GM23248 (cell line): ENCODE measurements at regions not wholly inside any gene's neighbourhood (a gene's known extent, or its start where the extent isn't known, plus 50 kb on each side); places are given as distances from the start of the nearest gene placed in this dataset.

Source experiments
- DNase-seq: peaks from one replicate; pipeline ENCODE4 v3.0.0-alpha.2; 2015
- H2AFZ ChIP-seq: fragments of 200-600 bp; sonication (generic); 2 replicates; pipeline ENCODE4 v1.6.1; 2016; ENCODE audit warnings: antibody characterized with exemption
- H3F3A ChIP-seq: fragments of 200-600 bp; sonication (generic); 2 replicates; pipeline ENCODE4 v1.6.1; 2016; ENCODE audit warnings: mild to moderate bottlenecking, antibody characterized with exemption, mixed run types; ENCODE audit not compliant: insufficient read depth
- H3K27ac ChIP-seq: fragments of 200-600 bp; sonication (generic); 2 replicates; pipeline ENCODE4 v1.5.1; 2016; ENCODE audit warnings: mild to moderate bottlenecking
- H3K27me3 ChIP-seq: fragments of 200-600 bp; sonication (generic); replicated peaks from 2 replicates; pipeline ENCODE4 v1.6.1; 2016; ENCODE audit warnings: mild to moderate bottlenecking; ENCODE audit not compliant: insufficient read depth
- H3K36me3 ChIP-seq: fragments of 200-600 bp; sonication (generic); 2 replicates; pipeline ENCODE4 v1.6.1; 2016; ENCODE audit warnings: low read depth, mild to moderate bottlenecking
- H3K4me1 ChIP-seq: fragments of 200-600 bp; sonication (generic); 2 replicates; pipeline ENCODE4 v1.6.1; 2016; ENCODE audit warnings: mild to moderate bottlenecking; ENCODE audit not compliant: insufficient read depth
- H3K4me2 ChIP-seq: fragments of 200-600 bp; sonication (generic); one replicate; pipeline ENCODE4 v1.6.1; 2016; ENCODE audit warnings: mild to moderate bottlenecking; ENCODE audit not compliant: unreplicated experiment
- H3K4me3 ChIP-seq: fragments of 200-600 bp; sonication (generic); 2 replicates; pipeline ENCODE4 v1.5.1; 2016; ENCODE audit warnings: mild to moderate bottlenecking
- H3K79me2 ChIP-seq: fragments of 200-600 bp; sonication (generic); 2 replicates; pipeline ENCODE4 v1.6.1; 2016; ENCODE audit warnings: mild to moderate bottlenecking; ENCODE audit not compliant: insufficient read depth
- H3K9ac ChIP-seq: fragments of 200-600 bp; sonication (generic); 2 replicates; pipeline ENCODE4 v1.6.1; 2016; ENCODE audit warnings: mild to moderate bottlenecking
- H3K9me2 ChIP-seq: fragments of 200-600 bp; sonication (generic); 2 replicates; pipeline ENCODE4 v1.6.1; 2016; ENCODE audit warnings: mixed run types, mild to moderate bottlenecking, moderate library complexity; ENCODE audit not compliant: insufficient read depth
- H3K9me3 ChIP-seq: fragments of 200-600 bp; sonication (generic); one replicate; pipeline ENCODE4 v1.6.1; 2017; ENCODE audit warnings: low read depth
- H4K20me1 ChIP-seq: fragments of 200-600 bp; sonication (generic); 2 replicates; pipeline ENCODE4 v1.6.0; 2016; ENCODE audit not compliant: insufficient read depth
- EZH2 ChIP-seq: fragments of 200-600 bp; sonication (generic); IDR thresholded peaks from 2 replicates; pipeline ENCODE4 v1.6.1; 2018; ENCODE audit warnings: antibody characterized with exemption, mild to moderate bottlenecking; ENCODE audit not compliant: insufficient read depth, poor library complexity, severe bottlenecking
- EZH2phosphoT487 ChIP-seq: fragments of 200-600 bp; sonication (generic); IDR thresholded peaks from 2 replicates; pipeline ENCODE4 v1.6.1; 2018; ENCODE audit warnings: antibody characterized with exemption, moderate library complexity, mild to moderate bottlenecking, low read depth; ENCODE audit not compliant: insufficient read depth
- WGBS, 2 experiments: methylation state at CpG; one replicate each; pipeline ENCODE4 v1.1.6; 2015 to 2017; ENCODE audit warnings: low lambda C conversion rate in 2 of 2, low coverage in 1 of 2; ENCODE audit errors: missing lambda C conversion rate in 2 of 2; 5-methylcytosine and 5-hydroxymethylcytosine counted together
- in situ Hi-C: fragments of 300-500 bp; cut with MboI; formaldehyde crosslinking; loops from 2 replicates; pipeline ENCODE4 v1.15.0; 2020

GRCh38 chr15:81774309-81774708 lies 271.5 kb downstream of the MEX3B start:
- Histone ChIP-seq H3K27me3 (no peaks in the 10 kb centered on the region), H3K4me2 (no peak overlapping the region), H3K4me3 (no peak overlapping the region), H3K9me3 (no peaks in the 10 kb centered on the region), H3K4me1 (no peaks in the 10 kb centered on the region), H3K79me2 (no peaks in the 10 kb centered on the region), H3K36me3 (no peaks in the 10 kb centered on the region), H3K9me2 (no peaks in the 10 kb centered on the region), H3K9ac (no peak overlapping the region), H2AFZ (no peak overlapping the region), H4K20me1 (no peaks in the 10 kb centered on the region), H3F3A (no peaks in the 10 kb centered on the region), H3K27ac (no peak overlapping the region)
- in situ Hi-C loops, result no loop called here
- no peak for DNase-seq
- TF ChIP-seq EZH2 (no peak), EZH2phosphoT487 (no peak)

- DNase-seq, result no peak
- Histone ChIP-seq H3K9ac (no peak overlapping the region), H3K4me3 (no peak overlapping the region), H3K79me2 (no peaks in the 10 kb centered on the region), H3K4me1 (no peaks in the 10 kb centered on the region), H3K9me2 (no peaks in the 10 kb centered on the region), H3K27me3 (no peaks in the 10 kb centered on the region), H2AFZ (no peak overlapping the region), H3K4me2 (no peak overlapping the region), H4K20me1 (no peaks in the 10 kb centered on the region), H3F3A (no peaks in the 10 kb centered on the region), H3K27ac (no peak overlapping the region), H3K36me3 (no peaks in the 10 kb centered on the region), H3K9me3 (no peaks in the 10 kb centered on the region)
- TF ChIP-seq EZH2phosphoT487, result no peak
- no peak for TF ChIP-seq EZH2
- in situ Hi-C loops, result no loop called here
- 7 to 12% methylated on average over 2 of the region's 2 CpGs for WGBS, 2 experiments
Observed at GRCh38 chr15:81768773-81769172, 277.0 kb downstream of the MEX3B start.

- 4 to 13% methylated on average over 1 of the region's 1 CpG for WGBS, 2 experiments
- Histone ChIP-seq H3K36me3 (no peaks in the 10 kb centered on the region), H3K4me1 (no peaks in the 10 kb centered on the region), H3K79me2 (no peaks in the 10 kb centered on the region), H3K4me3 (no peak overlapping the region), H3F3A (no peaks in the 10 kb centered on the region), H3K9ac (no peak overlapping the region), H4K20me1 (no peaks in the 10 kb centered on the region), H3K4me2 (no peak overlapping the region), H2AFZ (no peak overlapping the region), H3K27me3 (no peaks in the 10 kb centered on the region), H3K9me3 (no peaks in the 10 kb centered on the region), H3K9me2 (no peaks in the 10 kb centered on the region), H3K27ac (no peak overlapping the region)
- no peak for DNase-seq
- in situ Hi-C loops, result no loop called here
- TF ChIP-seq EZH2, result no peak
- TF ChIP-seq EZH2phosphoT487, result no peak
Observed at GRCh38 chr15:81766829-81767475, 278.9 kb downstream of the MEX3B start.

GRCh38 chr15:81765816-81766215 lies 280.0 kb downstream of the MEX3B start:
- TF ChIP-seq EZH2phosphoT487, result no peak
- Histone ChIP-seq H3K9me2 (no peaks in the 10 kb centered on the region), H3F3A (no peaks in the 10 kb centered on the region), H3K27me3 (no peaks in the 10 kb centered on the region), H3K27ac (no peak overlapping the region), H4K20me1 (no peaks in the 10 kb centered on the region), H3K4me1 (no peaks in the 10 kb centered on the region), H3K9ac (no peak overlapping the region), H3K36me3 (no peaks in the 10 kb centered on the region), H3K4me3 (no peak overlapping the region), H3K9me3 (no peaks in the 10 kb centered on the region), H3K4me2 (no peak overlapping the region), H2AFZ (no peak overlapping the region), H3K79me2 (no peaks in the 10 kb centered on the region)
- 23 to 33% methylated on average over 2 of the region's 2 CpGs for WGBS, 2 experiments
- in situ Hi-C loops, result no loop called here
- DNase-seq, result no peak

DNA sequence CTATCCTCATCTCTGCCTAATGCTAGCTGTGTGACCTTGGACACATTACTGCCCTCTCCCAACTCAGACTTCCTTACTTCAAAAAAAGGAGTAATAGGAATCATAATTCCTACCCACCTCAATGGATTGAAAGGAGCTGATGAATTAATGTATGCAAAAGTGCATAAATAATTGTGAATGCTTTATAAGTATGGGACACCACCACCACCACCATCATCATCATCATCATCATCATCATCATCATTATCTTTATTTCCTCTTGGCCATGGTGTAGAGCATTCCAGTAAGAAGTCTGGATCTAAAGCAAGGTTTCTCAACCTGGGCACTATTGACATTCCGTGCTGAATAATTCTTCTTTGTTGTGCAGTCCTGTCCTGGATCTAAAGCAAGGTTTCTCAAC lies 282.5 kb downstream of the MEX3B start:
- DNase-seq, result no peak
- no peak overlapping the region for H3K4me2 ChIP-seq
- no peaks in the 10 kb centered on the region for H3K4me1 ChIP-seq
- H3K27me3 ChIP-seq, result no peaks in the 10 kb centered on the region
- no peak overlapping the region for H3K4me3 ChIP-seq
- H3K36me3 ChIP-seq, result no peaks in the 10 kb centered on the region
- H4K20me1 ChIP-seq, result no peaks in the 10 kb centered on the region
- no peaks in the 10 kb centered on the region for H3K9me2 ChIP-seq
- 20 to 29% methylated on average over 1 of the region's 1 CpG for WGBS, 2 experiments
- no peaks in the 10 kb centered on the region for H3F3A ChIP-seq
- no peaks in the 10 kb centered on the region for H3K79me2 ChIP-seq
- no peak for TF ChIP-seq EZH2phosphoT487
- TF ChIP-seq EZH2, result no peak
- H3K27ac ChIP-seq, result no peak overlapping the region
- H3K9me3 ChIP-seq, result no peaks in the 10 kb centered on the region
- in situ Hi-C loops, result no loop called here
- H3K9ac ChIP-seq, result no peak overlapping the region
- H2AFZ ChIP-seq, result no peak overlapping the region
